ENCODE measurements at regions not wholly inside any gene's neighbourhood (a gene's known extent, or its start where the extent isn't known, plus 50 kb on each side); places are given as distances from the start of the nearest gene placed in this dataset.

GRCh38 chr14:85247071-85247470, 282.9 kb upstream of the FLRT2 start:
- TF ChIP-seq CTCF (IDR thresholded peaks at IDR 0.05; ENCODE audit: insufficient read depth, low read length) = no peak
- no peak for TF ChIP-seq GABPA (IDR thresholded peaks at IDR 0.05; ENCODE audit: low read depth)
